ENCODE measurements at regions not wholly inside any gene's neighbourhood (a gene's known extent, or its start where the extent isn't known, plus 50 kb on each side); places are given as distances from the start of the nearest gene placed in this dataset.

GRCh38 chr4:163582703-163583102 lies 88.2 kb downstream of the TMA16 start:
- Histone ChIP-seq H3K4me3 (ENCODE audit: low read length) (no peak overlapping the region), H3K9ac (ENCODE audit: low read depth, low read length) (no peak overlapping the region), H3K27ac (ENCODE audit: low read depth, low read length) (no peak overlapping the region), H3K4me1 (ENCODE audit: insufficient read depth, low read length) (no peaks in the 10 kb centered on the region), H3K9me3 (ENCODE audit: insufficient read depth, low read depth, low read length) (no peaks in the 10 kb centered on the region), H3K27me3 (ENCODE audit: insufficient read depth, low read length) (no peaks in the 10 kb centered on the region), H3K36me3 (ENCODE audit: insufficient read depth, low read length) (no peaks in the 10 kb centered on the region)
- WGBS: 93% methylated on average over 2 of the region's 2 CpGs

GRCh38 chr4:163587867-163588266 lies 93.4 kb downstream of the TMA16 start:
- no peaks in the 10 kb centered on the region for H3K27me3 ChIP-seq (ENCODE audit: insufficient read depth, low read length)
- no peak overlapping the region for H3K9ac ChIP-seq (ENCODE audit: low read depth, low read length)
- no peaks in the 10 kb centered on the region for H3K36me3 ChIP-seq (ENCODE audit: insufficient read depth, low read length)
- no peaks in the 10 kb centered on the region for H3K9me3 ChIP-seq (ENCODE audit: insufficient read depth, low read depth, low read length)
- 96% methylated on average over 3 of the region's 3 CpGs for WGBS
- no peaks in the 10 kb centered on the region for H3K4me1 ChIP-seq (ENCODE audit: insufficient read depth, low read length)
- no peak overlapping the region for H3K27ac ChIP-seq (ENCODE audit: low read depth, low read length)
- H3K4me3 ChIP-seq (ENCODE audit: low read length): no peak overlapping the region

DNA sequence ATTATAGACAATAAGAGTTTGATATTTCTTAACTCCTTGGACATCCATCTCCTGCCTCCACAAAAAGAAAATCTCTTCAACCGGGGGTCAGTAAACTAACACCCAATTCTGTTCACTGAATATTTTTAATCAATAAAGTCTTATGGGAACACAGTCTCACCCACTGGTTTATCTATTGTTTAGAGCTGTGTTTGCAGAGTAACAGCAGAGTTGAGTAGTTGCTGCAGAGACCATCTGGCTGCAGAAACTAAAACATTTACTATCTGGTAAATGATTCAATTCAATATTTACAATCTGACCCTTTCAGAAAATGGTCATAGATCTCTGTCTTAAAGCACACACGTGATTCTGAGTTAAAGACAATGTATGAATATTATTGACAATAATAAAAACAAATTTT lies 94.0 kb downstream of the TMA16 start:
- Histone ChIP-seq H3K9me3 (ENCODE audit: insufficient read depth, low read depth, low read length) (no peaks in the 10 kb centered on the region), H3K27me3 (ENCODE audit: insufficient read depth, low read length) (no peaks in the 10 kb centered on the region), H3K9ac (ENCODE audit: low read depth, low read length) (no peak overlapping the region), H3K36me3 (ENCODE audit: insufficient read depth, low read length) (no peaks in the 10 kb centered on the region), H3K4me3 (ENCODE audit: low read length) (no peak overlapping the region), H3K27ac (ENCODE audit: low read depth, low read length) (no peak overlapping the region), H3K4me1 (ENCODE audit: insufficient read depth, low read length) (no peaks in the 10 kb centered on the region)
- WGBS: no CpG with 5 or more reads among the region's 2 CpGs

DNA sequence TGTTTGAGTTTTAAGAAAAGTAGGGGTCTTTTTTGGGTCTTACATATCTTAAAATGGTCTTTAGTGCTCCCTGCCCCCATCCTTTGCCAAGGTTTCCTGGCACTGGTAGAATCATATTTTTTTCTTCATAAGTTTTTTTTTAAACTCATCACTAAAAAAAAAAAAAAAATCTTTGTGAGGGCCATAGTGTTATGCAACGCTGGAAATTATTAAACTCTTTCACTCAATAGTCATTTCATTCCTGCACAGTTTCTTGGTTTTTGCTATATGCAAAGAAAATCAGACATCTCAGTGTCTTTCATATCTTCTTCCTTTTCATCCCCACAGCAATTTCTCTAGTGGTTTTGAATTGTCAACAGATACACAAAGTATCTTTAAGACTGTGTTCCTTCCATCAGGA lies 95.6 kb downstream of the TMA16 start:
- H3K9ac ChIP-seq (ENCODE audit: low read depth, low read length): no peak overlapping the region
- WGBS: 86% methylated on average over 1 of the region's 1 CpG
- no peaks in the 10 kb centered on the region for H3K4me1 ChIP-seq (ENCODE audit: insufficient read depth, low read length)
- no peak overlapping the region for H3K27ac ChIP-seq (ENCODE audit: low read depth, low read length)
- H3K9me3 ChIP-seq (ENCODE audit: insufficient read depth, low read depth, low read length): no peaks in the 10 kb centered on the region
- H3K27me3 ChIP-seq (ENCODE audit: insufficient read depth, low read length): no peaks in the 10 kb centered on the region
- no peaks in the 10 kb centered on the region for H3K36me3 ChIP-seq (ENCODE audit: insufficient read depth, low read length)
- H3K4me3 ChIP-seq (ENCODE audit: low read length): no peak overlapping the region

GRCh38 chr4:163590619-163591264 lies 96.3 kb downstream of the TMA16 start:
- Histone ChIP-seq H3K4me3 (ENCODE audit: low read length) (no peak overlapping the region), H3K36me3 (ENCODE audit: insufficient read depth, low read length) (no peaks in the 10 kb centered on the region), H3K27me3 (ENCODE audit: insufficient read depth, low read length) (no peaks in the 10 kb centered on the region), H3K27ac (ENCODE audit: low read depth, low read length) (no peak overlapping the region), H3K9me3 (ENCODE audit: insufficient read depth, low read depth, low read length) (no peaks in the 10 kb centered on the region), H3K9ac (ENCODE audit: low read depth, low read length) (no peak overlapping the region), H3K4me1 (ENCODE audit: insufficient read depth, low read length) (no peaks in the 10 kb centered on the region)
- 99% methylated on average over 5 of the region's 5 CpGs for WGBS

DNA sequence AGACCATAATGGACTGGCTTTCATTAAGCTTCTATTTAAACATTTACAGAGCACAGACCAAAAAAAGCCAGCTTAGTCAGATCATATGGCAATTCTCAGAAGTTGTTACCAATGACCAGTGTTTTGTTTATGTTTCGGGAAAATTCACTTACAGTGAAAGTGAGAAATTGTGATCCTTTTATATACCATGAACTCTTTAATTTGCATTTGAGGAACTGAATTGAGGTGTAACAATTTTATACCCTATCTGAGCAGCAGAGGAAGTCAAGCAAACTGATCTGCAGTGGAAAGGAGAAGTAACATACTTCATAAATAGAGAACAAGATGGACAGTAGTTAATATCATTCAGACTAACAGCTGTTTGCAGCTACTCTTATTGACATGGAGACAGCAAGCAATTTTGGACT lies 97.1 kb downstream of the TMA16 start:
- H3K9me3 ChIP-seq (ENCODE audit: insufficient read depth, low read depth, low read length): no peaks in the 10 kb centered on the region
- no CpG with 5 or more reads among the region's 1 CpG for whole genome bisulfite sequencing
- no peak overlapping the region for H3K9ac ChIP-seq (ENCODE audit: low read depth, low read length)
- no peaks in the 10 kb centered on the region for H3K27me3 ChIP-seq (ENCODE audit: insufficient read depth, low read length)
- H3K4me3 ChIP-seq (ENCODE audit: low read length): no peak overlapping the region
- no peak overlapping the region for H3K27ac ChIP-seq (ENCODE audit: low read depth, low read length)
- no peaks in the 10 kb centered on the region for H3K4me1 ChIP-seq (ENCODE audit: insufficient read depth, low read length)
- H3K36me3 ChIP-seq (ENCODE audit: insufficient read depth, low read length): no peaks in the 10 kb centered on the region

GRCh38 chr4:163592212-163592611 lies 97.7 kb downstream of the TMA16 start:
- 100% methylated on average over 1 of the region's 2 CpGs for WGBS

DNA sequence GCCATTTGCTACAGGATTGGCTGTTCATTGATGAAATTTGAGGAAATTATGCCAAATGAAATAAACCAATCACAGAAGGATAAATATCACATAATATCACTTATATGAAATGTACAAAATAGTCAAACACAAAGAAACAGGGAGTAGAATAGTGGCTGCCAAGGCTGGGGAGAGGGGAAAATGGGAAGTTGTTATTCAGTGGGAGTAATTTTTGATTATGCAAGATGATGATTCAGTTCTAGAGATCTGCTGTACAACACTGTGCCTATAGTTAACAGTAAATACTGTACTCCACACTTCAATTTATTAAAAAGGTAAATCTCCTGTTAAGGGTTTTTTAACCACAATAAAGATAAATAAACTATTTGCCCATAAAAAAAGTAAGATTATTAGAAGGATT lies 101.1 kb downstream of the TMA16 start:
- no peaks in the 10 kb centered on the region for H3K4me1 ChIP-seq (ENCODE audit: insufficient read depth, low read length)
- no peaks in the 10 kb centered on the region for H3K36me3 ChIP-seq (ENCODE audit: insufficient read depth, low read length)
- no peak overlapping the region for H3K9ac ChIP-seq (ENCODE audit: low read depth, low read length)
- H3K4me3 ChIP-seq (ENCODE audit: low read length): no peak overlapping the region
- no peaks in the 10 kb centered on the region for H3K27me3 ChIP-seq (ENCODE audit: insufficient read depth, low read length)
- no peak overlapping the region for H3K27ac ChIP-seq (ENCODE audit: low read depth, low read length)
- H3K9me3 ChIP-seq (ENCODE audit: insufficient read depth, low read depth, low read length): no peaks in the 10 kb centered on the region

More at GRCh38 chr4:163592212-163592611, 97.7 kb downstream of the TMA16 start:
- no peaks in the 10 kb centered on the region for H3K4me1 ChIP-seq (ENCODE audit: insufficient read depth, low read length)
- H3K36me3 ChIP-seq (ENCODE audit: insufficient read depth, low read length): no peaks in the 10 kb centered on the region
- no peaks in the 10 kb centered on the region for H3K27me3 ChIP-seq (ENCODE audit: insufficient read depth, low read length)
- no peaks in the 10 kb centered on the region for H3K9me3 ChIP-seq (ENCODE audit: insufficient read depth, low read depth, low read length)
- H3K4me3 ChIP-seq (ENCODE audit: low read length): no peak overlapping the region
- no peak overlapping the region for H3K9ac ChIP-seq (ENCODE audit: low read depth, low read length)
- no peak overlapping the region for H3K27ac ChIP-seq (ENCODE audit: low read depth, low read length)

DNA sequence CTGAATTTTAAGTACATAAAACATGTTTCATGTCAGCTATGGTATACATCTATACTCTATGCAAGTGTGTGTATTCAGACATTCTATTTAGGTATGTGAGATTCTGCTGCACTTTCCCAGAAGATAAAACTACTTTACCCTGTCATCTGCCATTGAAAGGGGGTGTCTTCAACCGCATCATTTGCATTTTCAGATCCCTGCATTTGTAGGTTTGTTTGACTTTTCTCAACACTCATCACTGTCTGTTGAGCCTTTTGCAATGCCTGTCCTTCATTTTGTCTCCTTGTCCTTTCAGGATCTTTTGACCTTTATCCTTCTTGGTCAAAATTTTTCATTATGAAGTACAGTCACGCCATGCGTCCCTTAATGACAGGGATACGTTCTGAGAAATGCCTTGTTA lies 103.5 kb downstream of the TMA16 start:
- H3K27ac ChIP-seq (ENCODE audit: low read depth, low read length): no peak overlapping the region
- no peaks in the 10 kb centered on the region for H3K4me1 ChIP-seq (ENCODE audit: insufficient read depth, low read length)
- WGBS: 93% methylated on average over 4 of the region's 4 CpGs

GRCh38 chr4:163598489-163598888 lies 104.0 kb downstream of the TMA16 start:
- H3K9me3 ChIP-seq (ENCODE audit: insufficient read depth, low read depth, low read length): no peaks in the 10 kb centered on the region
- H3K27me3 ChIP-seq (ENCODE audit: insufficient read depth, low read length): no peaks in the 10 kb centered on the region
- H3K36me3 ChIP-seq (ENCODE audit: insufficient read depth, low read length): no peaks in the 10 kb centered on the region
- no peaks in the 10 kb centered on the region for H3K4me1 ChIP-seq (ENCODE audit: insufficient read depth, low read length)
- H3K9ac ChIP-seq (ENCODE audit: low read depth, low read length): no peak overlapping the region
- WGBS: 100% methylated on average over 1 of the region's 2 CpGs
- H3K27ac ChIP-seq (ENCODE audit: low read depth, low read length): no peak overlapping the region
- no peak overlapping the region for H3K4me3 ChIP-seq (ENCODE audit: low read length)

More for the DNA sequence above, 103.5 kb downstream of the TMA16 start:
- H3K36me3 ChIP-seq (ENCODE audit: insufficient read depth, low read length): no peaks in the 10 kb centered on the region
- H3K27me3 ChIP-seq (ENCODE audit: insufficient read depth, low read length): no peaks in the 10 kb centered on the region
- H3K4me3 ChIP-seq (ENCODE audit: low read length): no peak overlapping the region
- no peak overlapping the region for H3K9ac ChIP-seq (ENCODE audit: low read depth, low read length)
- H3K9me3 ChIP-seq (ENCODE audit: insufficient read depth, low read depth, low read length): no peaks in the 10 kb centered on the region

GRCh38 chr4:163600727-163601126 lies 106.2 kb downstream of the TMA16 start:
- H3K9me3 ChIP-seq (ENCODE audit: insufficient read depth, low read depth, low read length): no peaks in the 10 kb centered on the region
- H3K4me3 ChIP-seq (ENCODE audit: low read length): no peak overlapping the region
- H3K27me3 ChIP-seq (ENCODE audit: insufficient read depth, low read length): no peaks in the 10 kb centered on the region
- H3K36me3 ChIP-seq (ENCODE audit: insufficient read depth, low read length): no peaks in the 10 kb centered on the region
- no peak overlapping the region for H3K9ac ChIP-seq (ENCODE audit: low read depth, low read length)
- no peak overlapping the region for H3K27ac ChIP-seq (ENCODE audit: low read depth, low read length)
- H3K4me1 ChIP-seq (ENCODE audit: insufficient read depth, low read length): no peaks in the 10 kb centered on the region
- 94% methylated on average over 6 of the region's 6 CpGs for WGBS

DNA sequence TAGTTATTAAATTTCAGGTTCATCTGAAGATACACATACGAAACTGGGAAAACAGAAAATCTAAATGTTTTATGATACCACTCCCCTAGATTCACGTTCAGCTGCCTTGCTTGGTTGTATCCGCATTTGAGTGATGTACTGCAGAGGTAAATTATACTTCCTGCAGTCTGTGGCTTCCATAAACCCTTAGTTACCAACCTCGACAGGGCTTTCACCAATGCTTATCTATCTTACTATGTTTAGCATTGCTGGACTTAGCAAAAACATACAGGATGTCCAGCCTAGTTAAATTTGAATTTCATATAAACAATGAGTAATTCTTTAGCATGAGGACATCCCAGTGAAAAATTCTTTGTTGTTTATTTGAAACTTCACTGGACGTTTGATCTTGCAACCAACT lies 108.8 kb downstream of the TMA16 start:
- 96% methylated on average over 5 of the region's 5 CpGs for WGBS
- Histone ChIP-seq H3K9ac (ENCODE audit: low read depth, low read length) (no peak overlapping the region), H3K4me1 (ENCODE audit: insufficient read depth, low read length) (no peaks in the 10 kb centered on the region), H3K27ac (ENCODE audit: low read depth, low read length) (no peak overlapping the region), H3K36me3 (ENCODE audit: insufficient read depth, low read length) (no peaks in the 10 kb centered on the region), H3K9me3 (ENCODE audit: insufficient read depth, low read depth, low read length) (no peaks in the 10 kb centered on the region), H3K27me3 (ENCODE audit: insufficient read depth, low read length) (no peaks in the 10 kb centered on the region), H3K4me3 (ENCODE audit: low read length) (no peak overlapping the region)
